Muscle of leg (tissue), 3 donors: ENCODE measurements at regions not wholly inside any gene's neighbourhood (a gene's known extent, or its start where the extent isn't known, plus 50 kb on each side); places are given as distances from the start of the nearest gene placed in this dataset.

Source experiments
- DNase-seq: peaks from one replicate; pipeline ENCODE4 v3.0.0; 2013
- H3K27ac ChIP-seq: one replicate; pipeline ENCODE4 v1.5.1; 2013; ENCODE audit warnings: mild to moderate bottlenecking, low read length, control low read depth
- H3K27me3 ChIP-seq: one replicate; pipeline ENCODE4 v1.6.1; 2013; ENCODE audit warnings: low read length; ENCODE audit not compliant: control insufficient read depth, insufficient read depth
- H3K36me3 ChIP-seq: one replicate; pipeline ENCODE4 v1.6.1; 2013; ENCODE audit warnings: low read length; ENCODE audit not compliant: control insufficient read depth, insufficient read depth
- H3K4me1 ChIP-seq: one replicate; pipeline ENCODE4 v1.6.1; 2013; ENCODE audit warnings: low read length; ENCODE audit not compliant: control insufficient read depth, insufficient read depth
- H3K4me3 ChIP-seq: one replicate; pipeline ENCODE4 v1.5.1; 2013; ENCODE audit warnings: low read length, control low read depth
- H3K9me3 ChIP-seq: replicated peaks from 2 replicates; pipeline ENCODE4 v1.6.1; 2013; ENCODE audit warnings: low read depth, low read length; ENCODE audit not compliant: control insufficient read depth
- WGBS: methylation state at CpG from one replicate; pipeline ENCODE4 v1.1.5; 2013; ENCODE audit warnings: missing lambda C conversion rate; ENCODE audit not compliant: insufficient coverage; 5-methylcytosine and 5-hydroxymethylcytosine counted together

DNA sequence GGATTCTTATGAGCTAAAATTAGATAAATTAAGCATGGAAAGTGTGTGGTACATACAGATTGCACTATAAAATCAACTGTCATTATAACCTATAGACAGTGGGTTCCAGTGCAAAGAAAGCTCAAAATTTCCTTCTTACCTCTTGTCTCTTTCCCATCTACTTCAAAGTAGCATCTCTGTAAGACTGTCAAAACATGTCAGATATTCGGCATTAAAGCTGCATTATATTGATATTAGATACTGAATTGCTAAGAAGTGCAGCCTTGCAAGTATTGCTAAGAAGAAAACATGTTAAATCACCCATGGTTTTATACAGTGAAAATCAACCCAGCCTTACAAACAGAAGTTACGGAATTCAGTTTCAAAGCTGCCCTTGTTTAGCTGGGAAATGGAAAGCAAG is 849.8 kb upstream of the FAT3 start:
- Histone ChIP-seq H3K27ac (no peak overlapping the region), H3K9me3 (no peaks in the 10 kb centered on the region), H3K4me3 (no peak overlapping the region), H3K4me1 (no peaks in the 10 kb centered on the region), H3K27me3 (no peaks in the 10 kb centered on the region), H3K36me3 (no peaks in the 10 kb centered on the region)
- no CpG with 5 or more reads among the region's 2 CpGs for WGBS
- no peak for DNase-seq

DNA sequence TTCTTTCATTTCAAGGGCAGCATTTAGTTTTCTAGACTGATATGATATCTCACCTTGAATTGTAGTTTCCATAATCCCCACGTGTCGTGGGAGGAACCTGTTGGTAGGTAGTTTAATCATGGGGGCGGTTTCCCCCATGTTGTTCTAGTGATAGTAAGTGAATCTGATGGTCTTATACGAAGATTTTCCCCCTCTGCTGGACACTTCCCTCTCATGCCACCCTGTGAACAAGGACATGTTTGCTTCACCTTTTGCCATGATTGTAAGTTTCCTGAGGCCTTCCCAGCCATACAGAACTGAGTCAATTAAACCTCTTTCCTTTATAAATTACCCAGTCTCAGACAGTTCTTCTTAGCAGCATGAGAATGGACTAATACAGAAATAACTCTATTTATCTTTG is 851.1 kb upstream of the FAT3 start:
- H3K4me1 ChIP-seq, result no peaks in the 10 kb centered on the region
- H3K4me3 ChIP-seq, result no peak overlapping the region
- no peaks in the 10 kb centered on the region for H3K9me3 ChIP-seq
- no peak overlapping the region for H3K27ac ChIP-seq
- no peaks in the 10 kb centered on the region for H3K36me3 ChIP-seq
- no peaks in the 10 kb centered on the region for H3K27me3 ChIP-seq
- DNase-seq, result no peak
- no CpG with 5 or more reads among the region's 4 CpGs for WGBS

DNA sequence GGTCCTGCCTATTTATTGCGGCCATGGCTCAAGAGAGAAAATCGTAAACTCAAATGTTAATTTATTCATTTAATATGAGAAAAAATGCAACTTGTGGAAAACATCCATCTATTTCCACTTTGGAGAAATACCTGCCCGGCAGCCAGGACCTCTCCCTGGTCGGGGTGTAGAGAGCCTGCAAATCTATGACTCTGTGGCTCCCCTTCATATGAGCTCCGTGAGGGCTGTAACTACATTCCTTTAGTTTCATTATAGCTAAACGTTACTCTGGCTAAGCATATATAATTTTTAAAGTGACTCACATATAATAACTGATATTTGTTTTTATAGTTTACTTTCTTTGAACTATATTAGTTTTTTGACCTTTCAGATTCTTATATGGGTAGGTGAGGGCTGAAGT is 857.8 kb upstream of the FAT3 start:
- Histone ChIP-seq H3K4me1 (no peaks in the 10 kb centered on the region), H3K27me3 (no peaks in the 10 kb centered on the region), H3K27ac (peak overlapping the region; percentile 56), H3K36me3 (no peaks in the 10 kb centered on the region), H3K4me3 (no peak overlapping the region), H3K9me3 (no peaks in the 10 kb centered on the region)
- no CpG with 5 or more reads among the region's 6 CpGs for WGBS
- no peak for DNase-seq

DNA sequence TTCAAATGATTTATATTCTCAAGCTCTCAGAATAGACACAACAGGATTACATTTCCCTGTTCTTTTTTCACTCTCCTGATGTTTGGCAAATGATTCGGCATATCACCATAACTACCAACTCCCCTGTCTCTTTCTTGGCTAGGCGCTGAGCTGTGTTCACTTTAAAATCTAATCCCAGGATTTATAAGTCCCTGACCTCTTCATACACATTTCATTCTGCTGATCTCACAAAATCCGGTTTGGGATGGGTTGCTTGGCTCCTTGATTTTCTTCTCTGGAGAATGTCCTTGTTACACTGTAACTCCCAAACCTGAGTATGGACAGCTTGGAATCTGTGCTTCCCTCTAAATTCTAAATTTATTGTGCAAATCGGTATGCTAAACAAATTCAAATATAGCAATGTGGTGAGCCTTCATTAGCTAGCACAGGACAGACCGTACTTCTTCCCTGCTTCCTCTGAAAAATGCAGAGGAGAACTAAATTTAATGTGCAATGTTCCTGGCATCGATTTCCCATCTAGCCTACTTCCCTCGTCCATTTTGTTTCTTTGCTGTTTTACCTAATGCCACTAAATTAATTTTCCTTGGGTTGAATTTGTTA is 858.5 kb upstream of the FAT3 start:
- H3K27me3 ChIP-seq, result no peaks in the 10 kb centered on the region
- H3K4me3 ChIP-seq, result no peak overlapping the region
- WGBS, result 26% methylated on average over 5 of the region's 7 CpGs
- no peaks in the 10 kb centered on the region for H3K9me3 ChIP-seq
- H3K36me3 ChIP-seq, result no peaks in the 10 kb centered on the region
- H3K4me1 ChIP-seq, result no peaks in the 10 kb centered on the region
- peak overlapping the region; percentile 56 for H3K27ac ChIP-seq
- peak; percentile 91 for DNase-seq

DNA sequence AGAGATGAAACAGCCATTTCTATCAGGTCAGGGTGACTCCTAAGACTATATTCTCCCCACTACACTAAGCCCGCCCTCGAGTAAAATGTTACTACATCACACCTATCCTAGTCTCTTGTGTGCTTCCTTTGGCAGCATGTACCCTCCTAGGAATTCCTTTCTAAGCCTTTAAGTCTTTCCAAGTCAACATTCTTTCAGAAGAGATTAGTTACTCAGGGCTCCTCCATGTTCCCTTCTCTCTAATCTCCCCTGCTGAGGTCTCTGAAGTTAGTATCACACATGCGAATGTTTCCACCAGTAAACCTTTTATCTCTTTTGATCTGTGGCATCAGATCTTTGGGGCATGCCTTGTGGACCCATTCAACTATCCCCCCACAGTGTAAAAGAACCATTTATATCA is 873.7 kb upstream of the FAT3 start:
- Histone ChIP-seq H3K4me1 (no peaks in the 10 kb centered on the region), H3K27ac (no peak overlapping the region), H3K36me3 (no peaks in the 10 kb centered on the region), H3K27me3 (no peaks in the 10 kb centered on the region), H3K9me3 (no peaks in the 10 kb centered on the region), H3K4me3 (no peak overlapping the region)
- DNase-seq, result no peak
- 63% methylated on average over 3 of the region's 3 CpGs for WGBS

DNA sequence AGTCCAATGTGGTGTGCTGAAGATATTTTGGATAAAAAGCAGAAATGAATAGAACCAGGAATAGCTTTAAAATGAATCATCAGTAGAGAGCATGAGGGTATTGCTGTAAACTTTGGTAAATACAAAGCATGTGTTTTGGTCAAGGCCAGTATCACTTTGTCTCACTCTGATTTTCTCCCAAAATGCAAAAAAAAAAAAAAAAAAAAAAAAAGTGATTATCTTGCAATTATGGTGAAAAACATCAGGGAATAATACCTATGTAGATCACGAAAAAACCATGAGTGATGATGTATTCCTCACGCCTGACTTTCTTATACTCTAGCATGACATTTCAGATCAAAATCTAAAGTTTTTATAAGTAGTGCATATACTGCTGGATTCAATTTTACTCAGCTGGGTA is 897.9 kb upstream of the FAT3 start:
- H3K9me3 ChIP-seq, result peaks cover 5% of the 10 kb centered on the region
- DNase-seq, result no peak
- no peaks in the 10 kb centered on the region for H3K27me3 ChIP-seq
- WGBS, result no CpG with 5 or more reads among the region's 2 CpGs
- H3K4me3 ChIP-seq, result no peak overlapping the region
- H3K36me3 ChIP-seq, result no peaks in the 10 kb centered on the region
- no peaks in the 10 kb centered on the region for H3K4me1 ChIP-seq
- no peak overlapping the region for H3K27ac ChIP-seq

DNA sequence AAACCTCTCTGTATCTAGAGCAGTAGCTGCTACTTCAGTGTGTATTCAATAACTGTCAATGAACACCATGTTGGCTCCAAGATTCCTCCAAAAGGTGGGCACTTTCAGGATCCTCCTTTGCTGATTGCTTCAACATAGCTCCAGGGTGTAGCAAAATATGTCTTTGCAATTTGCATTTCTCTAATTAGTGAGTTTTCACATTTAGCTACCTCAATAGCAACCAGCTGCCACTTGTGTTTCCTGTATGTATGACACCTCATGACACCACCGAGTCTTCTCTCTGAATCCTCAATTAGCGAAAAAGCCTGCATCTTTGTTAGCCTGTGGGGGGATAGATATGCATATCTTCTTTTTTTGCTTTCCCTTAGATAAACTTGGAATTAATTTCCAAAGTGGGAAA is 898.3 kb upstream of the FAT3 start:
- Histone ChIP-seq H3K9me3 (peaks cover 6% of the 10 kb centered on the region), H3K4me3 (no peak overlapping the region), H3K27ac (no peak overlapping the region), H3K4me1 (no peaks in the 10 kb centered on the region), H3K36me3 (no peaks in the 10 kb centered on the region), H3K27me3 (no peaks in the 10 kb centered on the region)
- DNase-seq, result no peak
- WGBS, result no CpG with 5 or more reads among the region's 2 CpGs

DNA sequence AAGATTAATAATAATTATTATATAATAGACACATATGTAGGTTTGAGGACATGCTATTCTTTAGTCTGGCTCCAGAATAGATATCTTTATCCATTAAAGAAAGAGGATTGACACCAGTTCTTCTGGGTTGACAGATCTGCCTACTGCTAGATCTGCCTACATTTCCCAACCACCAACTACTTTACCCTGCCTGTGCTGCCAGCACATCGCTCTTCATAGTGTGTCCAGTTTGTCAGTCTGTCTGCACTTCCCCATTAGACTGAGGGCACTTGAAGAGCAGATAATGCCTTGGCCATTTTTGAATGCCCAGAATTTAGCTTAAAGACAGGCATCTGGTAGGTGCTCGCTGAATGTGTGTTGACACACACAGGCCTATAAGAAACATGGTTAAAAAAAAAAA is 910.1 kb upstream of the FAT3 start:
- no peaks in the 10 kb centered on the region for H3K9me3 ChIP-seq
- WGBS, result 100% methylated on average over 1 of the region's 2 CpGs
- no peaks in the 10 kb centered on the region for H3K36me3 ChIP-seq
- no peaks in the 10 kb centered on the region for H3K4me1 ChIP-seq
- H3K27ac ChIP-seq, result no peak overlapping the region
- no peaks in the 10 kb centered on the region for H3K27me3 ChIP-seq
- H3K4me3 ChIP-seq, result no peak overlapping the region
- DNase-seq, result no peak

DNA sequence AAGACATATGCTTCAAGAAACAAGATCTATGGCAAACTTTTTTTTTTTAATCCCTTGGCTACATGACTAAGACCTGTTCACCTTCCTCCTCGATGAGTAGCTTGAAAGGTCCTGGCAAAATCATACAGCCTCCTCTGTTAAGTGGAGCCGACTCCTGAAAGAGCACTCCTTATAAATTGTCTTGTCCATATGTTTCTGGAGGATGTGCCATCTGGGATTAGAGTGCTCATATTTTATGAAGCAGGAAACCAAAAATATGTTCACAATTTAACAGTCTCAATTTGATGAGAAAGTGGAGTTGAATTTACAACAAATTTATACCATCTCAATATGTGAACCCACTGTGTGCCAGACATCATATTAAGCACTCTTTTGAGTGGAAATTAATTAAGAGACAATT is 912.1 kb upstream of the FAT3 start:
- no CpG with 5 or more reads among the region's 2 CpGs for WGBS
- H3K27ac ChIP-seq, result no peak overlapping the region
- H3K27me3 ChIP-seq, result no peaks in the 10 kb centered on the region
- no peak overlapping the region for H3K4me3 ChIP-seq
- peak; percentile 25 for DNase-seq
- no peaks in the 10 kb centered on the region for H3K36me3 ChIP-seq
- H3K4me1 ChIP-seq, result no peaks in the 10 kb centered on the region
- H3K9me3 ChIP-seq, result no peaks in the 10 kb centered on the region

DNA sequence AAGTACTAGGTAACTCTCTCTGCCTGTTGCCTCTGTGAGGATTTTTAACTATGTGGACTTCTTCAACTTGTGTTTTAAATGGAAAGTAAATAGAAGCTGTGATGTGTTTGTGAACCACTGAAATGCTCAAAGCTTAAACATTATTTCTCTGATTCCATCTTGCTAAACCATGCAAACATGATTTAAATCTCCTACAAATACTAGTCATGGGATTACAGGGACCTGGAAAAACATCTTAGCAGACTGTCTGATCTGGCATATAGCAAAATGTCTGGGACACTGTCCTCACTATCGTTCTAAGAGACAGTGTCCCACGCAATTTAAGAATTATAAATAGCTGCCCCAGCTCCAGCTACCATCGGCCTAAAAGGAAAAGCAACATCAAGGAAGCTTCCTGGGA is 914.5 kb upstream of the FAT3 start:
- no peaks in the 10 kb centered on the region for H3K36me3 ChIP-seq
- no peaks in the 10 kb centered on the region for H3K27me3 ChIP-seq
- H3K4me3 ChIP-seq, result no peak overlapping the region
- 60% methylated on average over 1 of the region's 3 CpGs for WGBS
- H3K4me1 ChIP-seq, result no peaks in the 10 kb centered on the region
- no peak for DNase-seq
- no peaks in the 10 kb centered on the region for H3K9me3 ChIP-seq
- no peak overlapping the region for H3K27ac ChIP-seq

DNA sequence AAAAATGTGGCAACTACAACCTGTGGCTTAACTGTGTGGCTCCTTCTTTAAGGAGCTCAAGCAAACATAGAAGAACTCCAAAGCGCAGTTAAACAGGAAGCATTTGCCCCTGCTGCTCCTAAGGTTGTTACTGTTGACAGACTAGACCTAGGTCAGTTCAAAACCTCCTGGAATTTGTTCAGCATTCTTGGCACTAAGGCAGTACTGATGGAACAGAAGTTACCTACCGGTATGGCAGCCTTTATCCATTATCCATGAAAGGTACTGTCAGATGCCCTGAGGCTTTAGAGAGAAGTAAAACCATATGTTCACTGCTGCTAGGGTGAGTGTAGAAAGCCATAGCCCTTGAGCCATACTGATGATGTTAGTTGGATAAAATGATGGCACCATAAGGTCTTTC is 916.5 kb upstream of the FAT3 start:
- H3K4me1 ChIP-seq, result no peaks in the 10 kb centered on the region
- DNase-seq, result no peak
- no peaks in the 10 kb centered on the region for H3K9me3 ChIP-seq
- H3K36me3 ChIP-seq, result no peaks in the 10 kb centered on the region
- H3K27ac ChIP-seq, result no peak overlapping the region
- no peak overlapping the region for H3K4me3 ChIP-seq
- H3K27me3 ChIP-seq, result no peaks in the 10 kb centered on the region
- 63% methylated on average over 1 of the region's 2 CpGs for WGBS
